OCI-LY3 (cell line): ENCODE measurements at regions not wholly inside any gene's neighbourhood (a gene's known extent, or its start where the extent isn't known, plus 50 kb on each side); places are given as distances from the start of the nearest gene placed in this dataset.

Source experiments
- EZH2phosphoT487 ChIP-seq: fragments of 200-600 bp; shearing (Covaris generic); IDR thresholded peaks from 2 replicates; pipeline ENCODE4 v1.6.1; 2018; ENCODE audit warnings: antibody characterized with exemption, mixed run types, low read depth
- TF ChIP-seq, protein P1 (sequence below): fragments of 200-600, 300-600 bp; sonication (generic); IDR thresholded peaks from 2 replicates; pipeline ENCODE4 v1.5.1; 2014; ENCODE audit warnings: antibody characterized with exemption, low read length, low read depth

DNA sequence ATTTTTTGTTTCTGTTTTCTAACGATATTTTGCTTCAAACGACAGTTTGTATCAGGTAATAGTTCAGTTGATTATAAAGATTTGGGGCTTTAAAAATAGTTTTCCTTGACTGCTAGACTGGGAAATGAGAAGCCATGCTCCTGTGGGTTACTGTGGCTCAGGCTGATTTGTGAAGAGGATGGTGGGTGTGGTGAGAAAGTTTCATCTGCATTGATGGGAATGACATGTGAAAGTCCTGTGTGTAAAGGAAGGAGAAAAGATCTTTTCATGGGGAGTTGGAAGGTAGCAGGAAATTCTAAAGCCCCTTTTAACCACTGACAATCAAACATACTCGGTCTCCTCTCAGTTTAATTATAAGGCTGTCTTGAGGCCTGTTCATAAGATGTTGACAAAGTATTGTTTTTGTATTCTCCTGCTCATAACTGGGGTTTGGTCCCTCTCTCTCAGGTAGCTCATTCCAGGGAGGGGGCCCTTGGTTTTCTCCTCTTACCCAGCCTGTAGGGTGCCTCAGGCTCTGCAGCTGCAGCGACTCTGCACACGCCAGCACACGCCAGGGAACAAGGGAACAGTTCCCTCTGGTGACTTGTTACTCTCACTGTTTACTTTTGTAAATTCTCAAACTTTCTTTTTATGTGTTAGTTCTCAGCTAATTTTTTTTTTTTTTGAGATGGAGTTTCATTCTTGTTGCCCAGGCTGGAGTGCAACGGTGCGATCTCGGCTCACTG, 91.6 kb downstream of the CARTPT start:
- no peak for TF ChIP-seq EZH2phosphoT487
- TF ChIP-seq, protein P1, sequence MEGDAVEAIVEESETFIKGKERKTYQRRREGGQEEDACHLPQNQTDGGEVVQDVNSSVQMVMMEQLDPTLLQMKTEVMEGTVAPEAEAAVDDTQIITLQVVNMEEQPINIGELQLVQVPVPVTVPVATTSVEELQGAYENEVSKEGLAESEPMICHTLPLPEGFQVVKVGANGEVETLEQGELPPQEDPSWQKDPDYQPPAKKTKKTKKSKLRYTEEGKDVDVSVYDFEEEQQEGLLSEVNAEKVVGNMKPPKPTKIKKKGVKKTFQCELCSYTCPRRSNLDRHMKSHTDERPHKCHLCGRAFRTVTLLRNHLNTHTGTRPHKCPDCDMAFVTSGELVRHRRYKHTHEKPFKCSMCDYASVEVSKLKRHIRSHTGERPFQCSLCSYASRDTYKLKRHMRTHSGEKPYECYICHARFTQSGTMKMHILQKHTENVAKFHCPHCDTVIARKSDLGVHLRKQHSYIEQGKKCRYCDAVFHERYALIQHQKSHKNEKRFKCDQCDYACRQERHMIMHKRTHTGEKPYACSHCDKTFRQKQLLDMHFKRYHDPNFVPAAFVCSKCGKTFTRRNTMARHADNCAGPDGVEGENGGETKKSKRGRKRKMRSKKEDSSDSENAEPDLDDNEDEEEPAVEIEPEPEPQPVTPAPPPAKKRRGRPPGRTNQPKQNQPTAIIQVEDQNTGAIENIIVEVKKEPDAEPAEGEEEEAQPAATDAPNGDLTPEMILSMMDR = no peak
